SK-N-SH (cell line): ENCODE measurements at regions not wholly inside any gene's neighbourhood (a gene's known extent, or its start where the extent isn't known, plus 50 kb on each side); places are given as distances from the start of the nearest gene placed in this dataset.

ENCODE experiments used
- CTCF ChIA-PET: fragments of 300-600, 350-600 bp; formaldehyde crosslinking; extraction: SDS; loops from one replicate; lab custom pipeline; 2021; lab: Yijun Ruan, JAX
- POLR2A ChIA-PET: fragments of 350-600 bp; sonication (Branson Sonifier 250); formaldehyde crosslinking; extraction: SDS; loops from one replicate; lab custom pipeline; 2020; ENCODE audit warnings: antibody characterized with exemption, inconsistent platforms; lab: Yijun Ruan, JAX
- DNase-seq: peaks from one replicate; pipeline ENCODE4 v3.0.0; 2012
- H2AFZ ChIP-seq: fragments of 200-600 bp; sonication (generic); 2 replicates; pipeline ENCODE4 v1.8.1; 2016; ENCODE audit warnings: antibody characterized with exemption, mild to moderate bottlenecking, low read depth
- H3F3A ChIP-seq: fragments of 200-600 bp; sonication (generic); replicated peaks from 2 replicates; pipeline ENCODE3; 2016; ENCODE audit warnings: antibody characterized with exemption, mild to moderate bottlenecking; ENCODE audit not compliant: insufficient read depth
- H3K27ac ChIP-seq, 2 experiments: fragments of 200-500 bp in 1 of 2; fragments of 200-600 bp in 1 of 2; sonication (Bioruptor generic) in 1 of 2; sonication (generic), shearing (Covaris generic) in 1 of 2; 2 replicates each; pipeline versions ENCODE4 v1.5.1 to v1.6.1; 2014 to 2016; ENCODE audit warnings: low read depth in 2 of 2, inconsistent platforms in 1 of 2, low read length in 1 of 2, mild to moderate bottlenecking in 1 of 2, mixed read lengths in 1 of 2
- H3K27me3 ChIP-seq: fragments of 200-600 bp; sonication (generic), shearing (Covaris generic); 2 replicates; pipeline ENCODE4 v1.6.1; 2016; ENCODE audit warnings: mixed run types; ENCODE audit not compliant: insufficient read depth
- H3K36me3 ChIP-seq, 2 experiments: fragments of 200-500 bp in 1 of 2; fragments of 200-600 bp in 1 of 2; sonication (Bioruptor generic) in 1 of 2; sonication (generic) in 1 of 2; replicated peaks in 1 of 2; 2 replicates each; pipeline versions ENCODE3 to v1.5.1; 2014 to 2016; ENCODE audit warnings: low read length in 1 of 2, mild to moderate bottlenecking in 1 of 2; ENCODE audit not compliant: insufficient read depth in 2 of 2, control insufficient read depth in 1 of 2
- H3K4me1 ChIP-seq, 2 experiments: fragments of 200-500 bp in 1 of 2; fragments of 200-600 bp in 1 of 2; sonication (Bioruptor generic) in 1 of 2; sonication (generic), shearing (Covaris generic) in 1 of 2; 2 replicates each; pipeline versions ENCODE4 v1.5.1 to v1.6.1; 2014 to 2016; ENCODE audit warnings: low read depth in 1 of 2, low read length in 1 of 2, mixed run types in 1 of 2; ENCODE audit not compliant: insufficient read depth in 2 of 2, control insufficient read depth in 1 of 2
- H3K4me2 ChIP-seq: fragments of 200-600 bp; sonication (generic), shearing (Covaris generic); 2 replicates; pipeline ENCODE4 v1.6.1; 2017; ENCODE audit warnings: mixed run types
- H3K4me3 ChIP-seq, 2 experiments: fragments of 200-500 bp in 1 of 2; fragments of 200-600 bp in 1 of 2; sonication (Bioruptor generic) in 1 of 2; sonication (generic), shearing (Covaris generic) in 1 of 2; 2 replicates each; pipeline versions ENCODE4 v1.5.1 to v1.8.1; 2014 to 2016; ENCODE audit warnings: low read depth in 2 of 2, inconsistent platforms in 1 of 2, low read length in 1 of 2, mild to moderate bottlenecking in 1 of 2, mixed read lengths in 1 of 2, moderate library complexity in 1 of 2
- H3K79me2 ChIP-seq: fragments of 200-600 bp; sonication (generic); 2 replicates; pipeline ENCODE4 v1.8.1; 2017; ENCODE audit warnings: mild to moderate bottlenecking; ENCODE audit not compliant: insufficient read depth
- H3K9ac ChIP-seq: fragments of 200-600 bp; sonication (generic); 2 replicates; pipeline ENCODE4 v1.6.1; 2017; ENCODE audit warnings: mixed run types
- H3K9me2 ChIP-seq: fragments of 200-600 bp; sonication (generic); 2 replicates; pipeline ENCODE4 v1.6.1; 2017; ENCODE audit warnings: mixed run types
- H3K9me3 ChIP-seq: fragments of 200-600 bp; sonication (generic); 2 replicates; pipeline ENCODE4 v1.6.1; 2017; ENCODE audit warnings: mixed run types, mild to moderate bottlenecking, moderate library complexity
- H4K20me1 ChIP-seq: fragments of 200-600 bp; sonication (generic); 2 replicates; pipeline ENCODE4 v1.6.1; 2017; ENCODE audit warnings: mild to moderate bottlenecking, mixed run types; ENCODE audit not compliant: insufficient read depth
- CTCF ChIP-seq: fragments of 200-600 bp; sonication (generic); IDR thresholded peaks from 2 replicates; pipeline ENCODE4 v1.6.1; 2017; ENCODE audit warnings: antibody characterized with exemption, mild to moderate bottlenecking, moderate library complexity
- ELF1 ChIP-seq: IDR thresholded peaks from 2 replicates; pipeline ENCODE4 v1.4.0; 2012
- EP300 ChIP-seq, 2 experiments: IDR thresholded peaks; 2 replicates each; pipeline versions ENCODE4 v1.4.0 to v1.6.1; 2012; ENCODE audit warnings: borderline replicate concordance in 1 of 2, low read depth in 1 of 2, low read length in 1 of 2
- EZH2phosphoT487 ChIP-seq: fragments of 200-600 bp; sonication (generic); IDR thresholded peaks from 2 replicates; pipeline ENCODE4 v1.6.1; 2017; ENCODE audit warnings: low read depth, mixed run types, mild to moderate bottlenecking, antibody characterized with exemption, moderate library complexity, borderline replicate concordance
- FOSL2 ChIP-seq: IDR thresholded peaks from 2 replicates; pipeline ENCODE4 v1.4.0; 2012; ENCODE audit warnings: low read depth, mild to moderate bottlenecking, moderate library complexity, borderline replicate concordance
- FOXM1 ChIP-seq: IDR thresholded peaks from 2 replicates; pipeline ENCODE4 v1.4.0; 2012; ENCODE audit warnings: low read depth, mild to moderate bottlenecking
- GATA2 ChIP-seq: sonication (generic); formaldehyde crosslinking; IDR thresholded peaks from 2 replicates; pipeline ENCODE4 v1.5.0; 2020; ENCODE audit warnings: mild to moderate bottlenecking, missing genetic modification reagents
- IRF3 ChIP-seq: fragments of 150-350 bp; IDR thresholded peaks from 2 replicates; pipeline ENCODE4 v1.6.1; 2016; ENCODE audit warnings: mild to moderate bottlenecking, low read depth, low read length
- MAX ChIP-seq: IDR thresholded peaks from 2 replicates; pipeline ENCODE4 v1.4.0; 2012; ENCODE audit warnings: low read depth
- MEF2A ChIP-seq: IDR thresholded peaks from 2 replicates; pipeline ENCODE4 v1.4.0; 2012; ENCODE audit warnings: low read depth, borderline replicate concordance
- NRF1 ChIP-seq: IDR thresholded peaks from 2 replicates; pipeline ENCODE4 v1.6.1; 2012; ENCODE audit warnings: low read depth, mild to moderate bottlenecking, low read length
- TAF1 ChIP-seq: IDR thresholded peaks from 2 replicates; pipeline ENCODE4 v1.6.1; 2012; ENCODE audit warnings: low read depth, mild to moderate bottlenecking, low read length, moderate library complexity, borderline replicate concordance
- TCF12 ChIP-seq: IDR thresholded peaks from 2 replicates; pipeline ENCODE4 v1.4.0; 2012
- YY1 ChIP-seq: IDR thresholded peaks from 2 replicates; pipeline ENCODE4 v1.4.0; 2012; ENCODE audit warnings: low read depth, mild to moderate bottlenecking
- ZBTB33 ChIP-seq: IDR thresholded peaks from 2 replicates; pipeline ENCODE4 v1.4.0; 2012; ENCODE audit warnings: low read depth, borderline replicate concordance
- WGBS: methylation state at CpG from one replicate; pipeline ENCODE4 v1.1.6; 2017; ENCODE audit warnings: low lambda C conversion rate; 5-methylcytosine and 5-hydroxymethylcytosine counted together

GRCh38 chr22:47472636-47473035 lies 710.2 kb downstream of the TBC1D22A start (continued):
- TF ChIP-seq EP300 (IDR thresholded peaks at IDR 0.05; ENCODE audit: borderline replicate concordance in 1 of 2, low read depth in 1 of 2, low read length in 1 of 2) (no peak), FOSL2 (no peak), EZH2phosphoT487 (no peak), IRF3 (no peak), MAX (no peak)
- TF ChIP-seq, all 33 proteins: peak for 0

- Histone ChIP-seq H4K20me1 (no peaks in the 10 kb centered on the region), H3K9me3 (no peaks in the 10 kb centered on the region), H3K27me3 (no peaks in the 10 kb centered on the region), H3K4me3 (no peak overlapping the region), H3K9ac (no peak overlapping the region), H3K27ac (no peak overlapping the region), H3K79me2 (no peaks in the 10 kb centered on the region), H2AFZ (no peak overlapping the region), H3K9me2 (no peaks in the 10 kb centered on the region), H3K4me2 (no peak overlapping the region), H3K36me3 (no peaks in the 10 kb centered on the region), H3F3A (no peaks in the 10 kb centered on the region), H3K4me1 (no peaks in the 10 kb centered on the region)
- no peak for DNase-seq
- WGBS: 7% methylated on average over 3 of the region's 3 CpGs
- TF ChIP-seq MEF2A: no peak
- no peak for TF ChIP-seq ELF1
- TF ChIP-seq FOXM1: no peak
- TF ChIP-seq TAF1: no peak
- no peak for TF ChIP-seq TCF12
- TF ChIP-seq ZBTB33: no peak
- no peak for TF ChIP-seq YY1
- TF ChIP-seq EP300 (IDR thresholded peaks at IDR 0.05; ENCODE audit: borderline replicate concordance in 1 of 2, low read depth in 1 of 2, low read length in 1 of 2): no peak
- no peak for TF ChIP-seq GATA2 (CRISPR knock-in tag)
- TF ChIP-seq FOSL2: no peak
- TF ChIP-seq NRF1: no peak
- TF ChIP-seq CTCF: no peak
- CTCF ChIA-PET: interaction anchor here (0.6 kb wide), 1 partner anchor 1719 kb away, joined by 3 read pairs; no protein-coding TSS in a partner anchor
- POLR2A ChIA-PET: no interaction called here
Measured at GRCh38 chr22:47471406-47471805, 709.0 kb downstream of the TBC1D22A start.
